GM21526 (cell line): ENCODE measurements at regions not wholly inside any gene's neighbourhood (a gene's known extent, or its start where the extent isn't known, plus 50 kb on each side); places are given as distances from the start of the nearest gene placed in this dataset.
A peak's percentile ranks its signal among the peaks of the same experiment; 100 is the strongest.
"Not testable (repeated sequence)": the region's sequence is repeated elsewhere in the genome, so short reads cannot be mapped to it uniquely, and the experiment has no call there.

Source experiments
- ATAC-seq: cut with Tn5 transposase; IDR thresholded peaks from one replicate; pipeline ENCODE4 v1.9.1; 2021; ENCODE audit warnings: moderate library complexity; ENCODE audit not compliant: unreplicated experiment, low FRiP score

GRCh38 chr6:71681234-71681867 is 205.0 kb upstream of the RIMS1 start:
- no peak for ATAC-seq

- ATAC-seq, result not testable (repeated sequence)
Observed at GRCh38 chr6:71686021-71686677, 200.2 kb upstream of the RIMS1 start.

DNA sequence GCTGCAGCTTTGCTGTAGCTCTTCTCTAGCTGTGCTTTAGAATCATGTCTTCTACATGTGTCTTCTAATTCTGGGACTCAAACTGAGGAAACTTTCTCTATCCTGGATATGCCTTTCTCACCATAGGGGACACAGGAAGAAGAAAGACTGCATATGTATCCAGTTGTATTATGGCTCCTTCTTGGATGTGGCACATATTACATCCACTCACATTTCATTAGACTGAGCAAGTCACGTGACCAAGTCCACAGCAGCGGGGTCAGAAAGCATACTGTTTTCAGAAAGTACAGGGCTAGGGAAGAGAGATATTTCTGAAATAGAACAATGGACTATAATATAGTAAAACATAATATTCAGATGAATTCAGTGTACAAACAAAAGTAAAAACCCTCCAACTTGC is 187.6 kb upstream of the RIMS1 start:
- ATAC-seq, result no peak

- ATAC-seq, result no peak
Observed at GRCh38 chr6:71706523-71706922, 179.8 kb upstream of the RIMS1 start.

GRCh38 chr6:71707059-71707458 is 179.3 kb upstream of the RIMS1 start:
- ATAC-seq, result no peak

- no peak for ATAC-seq
Observed at GRCh38 chr6:71720705-71721104, 165.6 kb upstream of the RIMS1 start.

DNA sequence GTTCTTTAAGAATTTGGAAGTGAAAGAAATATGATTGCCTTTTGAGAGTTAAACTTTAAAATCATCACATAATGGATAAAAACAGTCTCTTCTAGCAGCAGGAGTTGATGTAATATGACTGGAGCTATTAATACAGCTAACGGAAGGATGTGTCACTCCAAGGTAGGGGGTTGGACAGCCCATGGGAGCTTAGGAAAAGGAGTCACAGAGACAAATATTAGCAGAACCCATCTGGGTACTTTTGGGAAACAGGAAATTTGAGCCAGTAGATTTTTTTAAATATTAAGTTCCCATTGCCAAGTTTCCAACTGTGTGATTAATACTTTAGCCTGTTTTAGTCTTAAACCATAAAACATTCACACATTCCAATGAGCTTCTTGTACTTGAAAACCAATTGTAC is 164.7 kb upstream of the RIMS1 start:
- ATAC-seq, result no peak

DNA sequence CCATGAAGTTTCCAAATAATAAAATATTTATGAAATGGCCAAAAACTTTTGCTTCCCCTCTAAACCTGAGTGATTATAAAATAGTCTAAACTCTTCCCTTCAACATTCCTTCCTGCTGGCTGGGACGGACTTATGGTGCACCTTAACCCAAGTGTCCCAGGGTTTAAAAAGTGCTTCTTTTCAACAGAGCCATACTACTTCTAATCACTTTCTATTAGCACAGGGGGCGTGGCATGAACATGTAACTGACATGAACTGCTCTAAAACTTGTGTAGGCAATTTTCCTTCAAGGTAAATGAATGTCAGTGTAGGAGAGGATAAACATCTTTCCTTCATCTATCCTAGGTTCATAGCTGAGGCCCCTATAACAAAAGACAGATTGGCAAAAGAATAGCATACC is 163.6 kb upstream of the RIMS1 start:
- ATAC-seq, result no peak

- ATAC-seq, result no peak
Observed at GRCh38 chr6:71724456-71725125, 161.8 kb upstream of the RIMS1 start.

DNA sequence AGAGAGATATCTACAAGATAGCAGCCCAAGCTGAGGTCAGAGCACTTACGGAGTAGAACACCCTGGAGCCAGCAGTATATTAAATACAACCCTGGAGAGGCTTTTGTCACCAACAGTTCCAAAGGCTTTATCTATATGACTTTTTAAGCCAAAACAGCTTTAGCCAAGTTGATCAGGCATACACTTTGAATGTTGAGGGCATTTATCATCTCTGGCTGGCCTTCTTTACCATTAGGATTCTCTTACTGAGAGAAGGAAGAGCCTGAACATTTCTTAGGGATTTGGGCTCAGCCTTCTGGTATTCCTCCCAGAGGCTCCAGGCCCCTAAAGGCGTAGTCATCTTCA is 161.3 kb upstream of the RIMS1 start:
- no peak for ATAC-seq

- no peak for ATAC-seq
Observed at GRCh38 chr6:71726121-71726520, 160.2 kb upstream of the RIMS1 start.

GRCh38 chr6:71727632-71728294 is 158.6 kb upstream of the RIMS1 start:
- peak; percentile 90 for ATAC-seq

DNA sequence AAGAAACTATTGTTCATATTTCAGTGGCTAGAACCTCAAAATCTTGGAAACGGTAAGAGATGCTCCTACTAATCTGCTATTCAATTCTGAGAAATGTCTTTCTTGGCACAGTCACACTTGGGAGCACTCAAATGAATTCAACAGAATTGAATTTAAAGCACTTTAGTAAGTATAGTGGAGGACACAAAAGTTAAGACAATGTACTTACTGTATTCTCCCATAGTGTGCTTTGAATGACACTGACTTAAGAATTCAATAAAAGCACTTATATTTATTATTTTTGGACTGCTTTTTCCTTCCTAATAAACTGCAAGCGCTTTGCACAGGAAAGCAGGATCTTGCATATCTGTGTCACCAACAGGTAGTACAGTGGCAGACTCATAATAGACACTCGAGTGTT is 156.1 kb upstream of the RIMS1 start:
- ATAC-seq, result no peak

GRCh38 chr6:71733970-71734899 is 152.1 kb upstream of the RIMS1 start:
- no peak for ATAC-seq

- ATAC-seq, result no peak
Observed at GRCh38 chr6:71737953-71738352, 148.4 kb upstream of the RIMS1 start.

- ATAC-seq, result peak; percentile 84
Observed at GRCh38 chr6:71745525-71745924, 140.8 kb upstream of the RIMS1 start.

DNA sequence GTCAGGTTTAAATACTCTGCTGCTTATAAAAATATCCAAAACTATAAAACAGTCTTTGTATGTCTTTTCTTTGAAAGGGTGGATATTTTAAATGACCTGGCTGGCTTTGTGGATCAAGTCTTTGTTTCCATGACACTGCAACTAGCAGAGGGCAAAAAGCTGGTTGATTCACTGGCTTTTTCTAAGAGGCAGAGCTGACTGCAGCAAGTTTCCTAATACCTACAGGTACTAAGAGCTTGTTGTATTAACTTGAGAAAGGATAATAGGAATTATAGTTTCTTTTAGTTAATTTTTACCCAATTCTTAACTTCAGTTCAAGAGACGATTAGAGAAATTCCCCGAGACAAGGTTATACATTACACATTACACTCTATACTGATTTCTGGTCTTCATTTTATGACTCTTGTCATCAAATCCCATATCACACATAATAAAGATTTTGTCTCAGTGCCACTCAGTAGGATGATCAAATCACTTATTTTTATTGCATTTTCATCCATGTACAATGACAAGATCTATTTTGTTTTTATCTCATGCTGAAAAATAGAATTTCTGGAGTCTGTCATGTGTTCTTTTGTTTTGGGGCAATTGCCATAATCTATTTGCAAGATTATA is 120.1 kb upstream of the RIMS1 start:
- no peak for ATAC-seq

GRCh38 chr6:71766796-71767195 is 119.6 kb upstream of the RIMS1 start:
- ATAC-seq, result no peak

GRCh38 chr6:71768356-71768755 is 118.0 kb upstream of the RIMS1 start:
- ATAC-seq, result no peak

GRCh38 chr6:71808865-71809264 is 77.5 kb upstream of the RIMS1 start:
- ATAC-seq, result no peak
